Colonic mucosa (tissue), 4 donors: ENCODE measurements at regions not wholly inside any gene's neighbourhood (a gene's known extent, or its start where the extent isn't known, plus 50 kb on each side); places are given as distances from the start of the nearest gene placed in this dataset.

Experiments used
- DNase-seq: peaks from one replicate; pipeline ENCODE4 v3.0.0-alpha.2; 2020
- H3K27ac ChIP-seq: fragments of 200-600 bp; one replicate; pipeline ENCODE4 v1.8.0; 2021
- H3K27me3 ChIP-seq: fragments of 200-600 bp; one replicate; pipeline ENCODE4 v1.8.0; 2021
- H3K36me3 ChIP-seq: fragments of 200-600 bp; one replicate; pipeline ENCODE4 v1.8.0; 2021
- H3K4me1 ChIP-seq: fragments of 200-600 bp; one replicate; pipeline ENCODE4 v1.8.0; 2021; ENCODE audit warnings: mild to moderate bottlenecking
- H3K4me3 ChIP-seq: fragments of 200-600 bp; one replicate; pipeline ENCODE4 v1.8.0; 2021
- H3K9ac ChIP-seq, 2 donors: one replicate each; pipeline ENCODE4 v1.7.0; 2013; ENCODE audit warnings: control low read depth in 2 of 2, low read depth in 2 of 2, low read length in 2 of 2
- H3K9me3 ChIP-seq: fragments of 200-600 bp; one replicate; pipeline ENCODE4 v1.8.0; 2021
- intact Hi-C: fragments of 100-400 bp; cut with DNase I; formaldehyde crosslinking; loops from one replicate; pipeline ENCODE4 v1.14.1; 2022
- TF ChIP-seq, protein P1 (sequence below): fragments of 200-600 bp; IDR thresholded peaks from one replicate; pipeline ENCODE4 v1.8.0; 2022; ENCODE audit warnings: antibody characterized with exemption, mild to moderate bottlenecking
- donor health status: healthy.
- donor health status: DM: no; HTN: no; CAD: no.
- donor health status: DM: no; HTN: no; CAD: no.

GRCh38 chrX:138349351-138349750 is 362.2 kb downstream of the FGF13 start:
- DNase-seq, result no peak
- no peaks in the 10 kb centered on the region for H3K36me3 ChIP-seq
- H3K27me3 ChIP-seq, result no peaks in the 10 kb centered on the region
- H3K9ac ChIP-seq, result no peak overlapping the region
- H3K4me1 ChIP-seq, result no peaks in the 10 kb centered on the region
- H3K9me3 ChIP-seq, result no peaks in the 10 kb centered on the region
- TF ChIP-seq, protein P1, sequence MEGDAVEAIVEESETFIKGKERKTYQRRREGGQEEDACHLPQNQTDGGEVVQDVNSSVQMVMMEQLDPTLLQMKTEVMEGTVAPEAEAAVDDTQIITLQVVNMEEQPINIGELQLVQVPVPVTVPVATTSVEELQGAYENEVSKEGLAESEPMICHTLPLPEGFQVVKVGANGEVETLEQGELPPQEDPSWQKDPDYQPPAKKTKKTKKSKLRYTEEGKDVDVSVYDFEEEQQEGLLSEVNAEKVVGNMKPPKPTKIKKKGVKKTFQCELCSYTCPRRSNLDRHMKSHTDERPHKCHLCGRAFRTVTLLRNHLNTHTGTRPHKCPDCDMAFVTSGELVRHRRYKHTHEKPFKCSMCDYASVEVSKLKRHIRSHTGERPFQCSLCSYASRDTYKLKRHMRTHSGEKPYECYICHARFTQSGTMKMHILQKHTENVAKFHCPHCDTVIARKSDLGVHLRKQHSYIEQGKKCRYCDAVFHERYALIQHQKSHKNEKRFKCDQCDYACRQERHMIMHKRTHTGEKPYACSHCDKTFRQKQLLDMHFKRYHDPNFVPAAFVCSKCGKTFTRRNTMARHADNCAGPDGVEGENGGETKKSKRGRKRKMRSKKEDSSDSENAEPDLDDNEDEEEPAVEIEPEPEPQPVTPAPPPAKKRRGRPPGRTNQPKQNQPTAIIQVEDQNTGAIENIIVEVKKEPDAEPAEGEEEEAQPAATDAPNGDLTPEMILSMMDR, result no peak
- H3K27ac ChIP-seq, result no peak overlapping the region
- no peak overlapping the region for H3K4me3 ChIP-seq
- intact Hi-C loops, result no loop called here

DNA sequence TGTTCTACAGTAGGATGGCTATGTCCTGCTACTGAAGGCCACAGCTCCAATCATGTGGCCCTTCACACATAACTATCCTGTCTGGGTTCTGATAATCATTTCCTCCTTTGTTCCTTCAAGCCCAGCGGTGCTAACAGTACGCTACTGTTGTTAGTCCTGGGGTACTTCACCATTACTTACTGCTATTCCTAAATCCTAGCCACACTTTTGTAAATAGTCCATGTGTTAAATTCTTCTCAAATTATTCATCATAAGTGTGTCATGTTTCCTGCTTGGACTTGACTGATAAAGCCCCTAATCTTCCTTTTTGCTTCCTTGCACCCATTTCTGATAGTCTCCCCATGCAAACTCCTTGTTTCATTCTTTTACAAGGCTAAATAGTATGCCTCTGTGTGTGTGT is 332.6 kb downstream of the FGF13 start:
- no peak for DNase-seq
- Histone ChIP-seq H3K27me3 (no peaks in the 10 kb centered on the region), H3K4me1 (no peaks in the 10 kb centered on the region), H3K36me3 (no peaks in the 10 kb centered on the region), H3K4me3 (no peak overlapping the region), H3K9me3 (no peaks in the 10 kb centered on the region), H3K27ac (no peak overlapping the region), H3K9ac (no peak overlapping the region)
- intact Hi-C loops, result no loop called here
- TF ChIP-seq, protein P1, result no peak

DNA sequence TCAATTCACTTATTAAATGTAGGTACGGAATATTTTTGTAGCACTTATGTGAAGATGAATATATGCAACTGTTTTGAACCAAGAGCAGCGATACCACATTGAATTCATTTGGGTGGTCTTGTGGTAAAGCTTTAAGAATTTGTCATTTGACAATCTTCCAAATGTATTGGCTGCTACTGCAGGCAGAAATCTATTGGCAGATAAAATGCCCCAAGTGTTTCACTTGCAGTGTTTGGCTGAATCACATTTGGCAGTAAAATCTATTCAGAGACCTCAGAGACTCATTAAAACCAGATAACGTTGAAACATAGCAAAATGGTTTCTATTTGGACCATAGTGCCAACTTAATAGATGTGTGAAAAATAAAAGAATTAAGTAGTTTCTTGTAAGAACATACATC is 303.4 kb downstream of the FGF13 start:
- TF ChIP-seq, protein P1, result no peak
- H3K4me1 ChIP-seq, result no peaks in the 10 kb centered on the region
- H3K4me3 ChIP-seq, result no peak overlapping the region
- H3K9ac ChIP-seq, result no peak overlapping the region
- DNase-seq, result no peak
- H3K27me3 ChIP-seq, result no peaks in the 10 kb centered on the region
- intact Hi-C loops, result no loop called here
- no peaks in the 10 kb centered on the region for H3K9me3 ChIP-seq
- no peak overlapping the region for H3K27ac ChIP-seq
- no peaks in the 10 kb centered on the region for H3K36me3 ChIP-seq

GRCh38 chrX:138411048-138411447 is 300.5 kb downstream of the FGF13 start:
- Histone ChIP-seq H3K27ac (no peak overlapping the region), H3K9ac (no peak overlapping the region), H3K27me3 (no peaks in the 10 kb centered on the region), H3K9me3 (no peaks in the 10 kb centered on the region), H3K36me3 (no peaks in the 10 kb centered on the region), H3K4me1 (no peaks in the 10 kb centered on the region), H3K4me3 (no peak overlapping the region)
- TF ChIP-seq, protein P1, result no peak
- intact Hi-C loops, result no loop called here
- DNase-seq, result no peak
